AG09319 (cell line): ENCODE measurements at regions not wholly inside any gene's neighbourhood (a gene's known extent, or its start where the extent isn't known, plus 50 kb on each side); places are given as distances from the start of the nearest gene placed in this dataset.
A peak's percentile ranks its signal among the peaks of the same experiment; 100 is the strongest.

Source experiments
- DNase-seq: peaks from one replicate; pipeline ENCODE4 v3.0.0-alpha.2; 2010; ENCODE audit warnings: low read depth; ENCODE audit errors: extremely low read depth
- CTCF ChIP-seq: IDR thresholded peaks from 2 replicates; pipeline ENCODE4 v1.5.1; 2011; ENCODE audit warnings: low read depth, mild to moderate bottlenecking, inconsistent platforms, low read length, moderate library complexity

GRCh38 chr7:42704710-42705109 is 207.2 kb downstream of the C7orf25 start:
- no peak for DNase-seq
- no peak for TF ChIP-seq CTCF

- no peak for DNase-seq
- TF ChIP-seq CTCF, result no peak
Measured at GRCh38 chr7:42702647-42703046, 209.2 kb downstream of the C7orf25 start.

GRCh38 chr7:42700406-42701327 is 211.2 kb downstream of the C7orf25 start:
- DNase-seq, result no peak
- TF ChIP-seq CTCF, result peak; percentile 52

GRCh38 chr7:42699380-42700178 is 212.3 kb downstream of the C7orf25 start:
- no peak for DNase-seq
- TF ChIP-seq CTCF, result no peak

GRCh38 chr7:42698600-42699374 is 213.1 kb downstream of the C7orf25 start:
- DNase-seq, result no peak

GRCh38 chr7:42694894-42695507 is 216.9 kb downstream of the C7orf25 start:
- TF ChIP-seq CTCF, result no peak
- no peak for DNase-seq

More at GRCh38 chr7:42698600-42699374, 213.1 kb downstream of the C7orf25 start:
- TF ChIP-seq CTCF, result no peak
